ENCODE measurements at regions not wholly inside any gene's neighbourhood (a gene's known extent, or its start where the extent isn't known, plus 50 kb on each side); places are given as distances from the start of the nearest gene placed in this dataset.

DNA sequence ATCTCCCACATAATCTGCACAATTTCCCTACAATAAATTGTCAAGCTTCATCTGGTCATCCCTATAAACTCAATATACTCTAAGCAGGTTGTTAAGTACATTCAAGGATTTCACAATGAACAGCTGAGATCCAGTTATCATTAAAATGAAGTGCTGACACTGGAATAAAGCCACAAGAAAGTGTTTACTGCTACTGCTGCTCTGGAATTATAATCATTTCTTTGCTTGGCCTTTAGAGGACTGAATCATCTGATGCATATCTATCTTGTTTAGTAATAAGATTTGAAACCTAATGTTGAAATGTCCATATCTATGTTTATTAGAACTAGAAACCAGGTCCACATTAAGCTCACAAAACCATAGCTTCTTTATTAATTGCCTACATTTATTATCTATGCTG, 338.6 kb upstream of the ZFP42 start:
- no peak overlapping the region for H3K4me3 ChIP-seq
- no peaks in the 10 kb centered on the region for H3K27me3 ChIP-seq
- H3K9me3 ChIP-seq: no peaks in the 10 kb centered on the region
- no peaks in the 10 kb centered on the region for H3K4me1 ChIP-seq
- no peak overlapping the region for H3K27ac ChIP-seq
- no peak for ATAC-seq
- TF ChIP-seq EP300 (IDR thresholded peaks at IDR 0.05) (no peak), POLR2AphosphoS5 (IDR thresholded peaks at IDR 0.05) (no peak), CTCF (IDR thresholded peaks at IDR 0.05) (no peak), POLR2A (IDR thresholded peaks at IDR 0.05) (no peak)
- no peaks in the 10 kb centered on the region for H3K36me3 ChIP-seq

DNA sequence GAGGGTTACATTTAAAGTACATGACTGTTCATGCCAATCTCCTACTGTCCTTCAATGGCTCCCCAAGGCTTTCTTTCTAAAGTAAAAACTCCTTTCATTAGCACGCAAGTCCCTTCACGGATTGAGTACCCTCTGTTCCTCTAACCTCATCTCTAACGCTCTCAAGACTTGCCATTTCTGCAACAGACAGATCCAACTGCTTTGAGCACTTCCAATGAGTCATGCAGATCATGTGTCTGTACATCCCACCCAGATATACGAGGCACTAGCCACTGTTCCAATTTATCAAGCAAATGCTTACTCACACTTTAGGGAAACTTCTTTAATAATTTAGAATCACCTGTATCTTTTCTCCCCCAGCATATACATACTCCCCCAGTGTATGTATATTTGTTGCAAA, 332.5 kb upstream of the ZFP42 start:
- TF ChIP-seq EP300 (IDR thresholded peaks at IDR 0.05): no peak
- TF ChIP-seq POLR2A (IDR thresholded peaks at IDR 0.05): no peak
- no peak for TF ChIP-seq POLR2AphosphoS5 (IDR thresholded peaks at IDR 0.05)
- TF ChIP-seq CTCF (IDR thresholded peaks at IDR 0.05): no peak
- no peaks in the 10 kb centered on the region for H3K9me3 ChIP-seq

DNA sequence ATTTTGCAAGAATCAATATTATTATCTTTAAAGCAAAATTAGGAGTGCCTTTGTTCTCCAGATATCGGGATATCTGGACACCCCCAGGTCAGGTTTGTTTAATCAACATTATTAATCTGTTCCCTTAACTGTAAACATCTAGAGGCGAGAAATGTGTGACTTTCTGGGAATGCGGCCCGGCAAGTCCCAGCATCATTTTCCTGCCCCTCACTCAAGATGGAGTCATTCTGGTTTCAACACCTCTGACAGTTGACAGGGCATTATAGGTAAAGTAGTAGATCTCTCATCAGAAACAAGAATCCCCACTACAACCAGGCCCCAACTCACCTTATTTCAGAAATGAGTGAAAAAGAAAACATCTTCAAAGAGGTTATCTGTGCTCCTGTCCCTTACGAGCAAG, 331.6 kb upstream of the ZFP42 start:
- H3K27me3 ChIP-seq: no peaks in the 10 kb centered on the region
- TF ChIP-seq POLR2AphosphoS5 (IDR thresholded peaks at IDR 0.05) (no peak), CTCF (IDR thresholded peaks at IDR 0.05) (no peak), POLR2A (IDR thresholded peaks at IDR 0.05) (no peak), EP300 (IDR thresholded peaks at IDR 0.05) (no peak)
- H3K4me1 ChIP-seq: peaks cover 0 to 30% (median 7%) of the 10 kb centered on the region in 3 donors
- H3K9me3 ChIP-seq: no peaks in the 10 kb centered on the region
- no peak overlapping the region for H3K4me3 ChIP-seq
- no peaks in the 10 kb centered on the region for H3K36me3 ChIP-seq
- 95 to 100% methylated on average over 4 to 5 of the region's 5 CpGs for WGBS, 2 donors (ENCODE audit: low coverage in 1 of 2)
- no peak for ATAC-seq
- H3K27ac ChIP-seq: no peak overlapping the region

More for the DNA sequence above, 332.5 kb upstream of the ZFP42 start:
- Histone ChIP-seq H3K4me3 (no peak overlapping the region), H3K27ac (no peak overlapping the region), H3K36me3 (no peaks in the 10 kb centered on the region), H3K4me1 (peaks cover 0 to 21% (median 6%) of the 10 kb centered on the region in 3 donors), H3K27me3 (no peaks in the 10 kb centered on the region)
- ATAC-seq: no peak
- WGBS, 2 donors (ENCODE audit: low coverage in 1 of 2): 77 to 82% methylated on average over 4 of the region's 4 CpGs

DNA sequence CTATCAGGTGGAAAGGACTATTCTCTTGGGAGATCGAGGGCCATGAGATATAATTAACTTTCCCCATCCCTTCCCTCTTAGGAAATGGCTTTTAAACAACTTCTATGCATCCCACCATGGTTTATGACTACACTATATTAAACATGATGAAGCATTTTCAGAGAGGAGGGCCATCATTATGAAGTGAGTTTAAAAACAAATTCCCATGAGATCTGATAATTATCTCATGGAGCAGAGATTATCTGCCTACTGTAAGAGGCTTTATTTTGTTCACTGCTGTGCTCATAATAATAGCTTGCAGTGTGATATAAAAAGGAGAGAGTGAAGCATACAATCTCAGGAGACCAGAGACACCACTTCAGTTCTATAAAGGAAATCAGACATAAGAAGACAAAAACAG, 330.5 kb upstream of the ZFP42 start:
- no peak overlapping the region for H3K4me3 ChIP-seq
- no peak overlapping the region for H3K27ac ChIP-seq
- WGBS, 2 donors (ENCODE audit: low coverage in 1 of 2): 78 to 86% methylated on average over 1 of the region's 1 CpG
- H3K36me3 ChIP-seq: no peaks in the 10 kb centered on the region
- no peaks in the 10 kb centered on the region for H3K9me3 ChIP-seq
- peaks cover 0 to 34% (median 7%) of the 10 kb centered on the region in 3 donors for H3K4me1 ChIP-seq
- H3K27me3 ChIP-seq: no peaks in the 10 kb centered on the region
- TF ChIP-seq POLR2A (IDR thresholded peaks at IDR 0.05) (no peak), POLR2AphosphoS5 (IDR thresholded peaks at IDR 0.05) (no peak), CTCF (IDR thresholded peaks at IDR 0.05) (no peak), EP300 (IDR thresholded peaks at IDR 0.05) (no peak)
- ATAC-seq: no peak

- Histone ChIP-seq H3K4me3 (no peak overlapping the region), H3K9me3 (no peaks in the 10 kb centered on the region), H3K36me3 (no peaks in the 10 kb centered on the region), H3K27ac (peak overlapping the region in 1 of 4 donors; percentile 52), H3K27me3 (no peaks in the 10 kb centered on the region), H3K4me1 (peaks cover 0 to 34% (median 7%) of the 10 kb centered on the region in 3 donors)
- TF ChIP-seq EP300 (IDR thresholded peaks at IDR 0.05): no peak
- 66 to 67% methylated on average over 4 of the region's 4 CpGs for WGBS, 2 donors (ENCODE audit: low coverage in 1 of 2)
- no peak for ATAC-seq
Measured at GRCh38 chr4:187666034-187666433, 329.5 kb upstream of the ZFP42 start.

Measured in gastroesophageal sphincter (tissue), 4 donors.